A204.1 (cell line): ENCODE measurements at regions not wholly inside any gene's neighbourhood (a gene's known extent, or its start where the extent isn't known, plus 50 kb on each side); places are given as distances from the start of the nearest gene placed in this dataset.
"Not testable (repeated sequence)": the region's sequence is repeated elsewhere in the genome, so short reads cannot be mapped to it uniquely, and the experiment has no call there.

ENCODE experiments used
- FAIRE-seq: peaks from 2 replicates; lab custom pipeline; 2012; peaks lifted over from hg19 to GRCh38; lab: Jason Lieb, UNC

DNA sequence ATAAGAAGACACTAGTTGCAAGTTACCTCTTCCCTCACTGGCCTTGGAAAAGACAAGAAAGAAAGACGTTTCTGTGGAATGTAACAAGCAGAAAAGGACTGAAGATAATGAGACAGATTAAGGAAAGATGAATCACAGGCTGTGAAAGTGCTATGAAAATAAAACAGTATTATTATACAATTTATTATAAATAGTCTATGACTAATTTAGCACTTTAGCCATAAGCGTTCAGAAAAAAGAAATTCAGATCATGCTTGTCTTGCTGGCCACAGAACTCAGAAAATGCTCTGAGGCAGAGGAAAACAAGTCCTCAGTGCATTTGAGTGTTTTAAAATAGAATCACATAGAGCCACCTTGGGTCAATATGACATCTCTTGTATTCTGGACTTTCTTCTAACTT, 174.8 kb upstream of the NBPF9 start:
- not testable (repeated sequence) for FAIRE-seq

DNA sequence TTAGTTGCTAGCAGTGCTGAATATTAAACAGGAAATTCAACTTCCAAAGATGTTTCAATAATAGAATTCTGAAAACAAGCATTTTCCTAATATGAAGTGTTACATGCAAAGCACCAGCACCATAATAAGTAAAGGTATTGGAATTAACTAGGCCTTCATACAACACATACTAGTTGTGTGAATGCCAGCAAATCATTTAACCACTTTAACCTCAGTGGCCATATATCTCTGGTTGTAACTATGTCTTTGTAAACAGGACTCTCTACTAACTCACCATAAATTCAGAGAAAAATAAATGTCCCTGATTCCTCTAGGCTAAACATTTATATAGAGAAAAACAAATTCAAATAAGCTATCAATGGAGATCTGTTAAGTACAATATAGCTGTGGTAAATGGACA, 175.7 kb upstream of the NBPF9 start:
- FAIRE-seq: not testable (repeated sequence)

DNA sequence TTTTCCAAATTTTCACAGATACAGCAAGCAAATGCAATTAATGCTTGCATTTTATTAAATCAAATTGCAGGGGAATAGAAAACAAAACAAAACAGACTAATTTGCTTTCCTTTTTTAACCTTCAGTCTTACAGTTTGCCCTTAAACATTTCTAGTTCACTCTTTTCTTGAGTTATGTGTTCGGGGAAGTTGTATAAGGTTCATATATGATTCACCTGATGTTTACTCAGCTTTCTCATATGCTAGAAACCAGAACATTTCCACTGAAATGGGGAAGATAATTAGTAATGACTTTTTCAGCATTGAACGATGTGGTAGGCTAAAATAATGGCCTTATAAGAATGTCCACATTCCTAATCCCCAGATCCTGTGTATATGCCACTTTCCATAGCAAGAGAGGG, 176.2 kb upstream of the NBPF9 start:
- not testable (repeated sequence) for FAIRE-seq

DNA sequence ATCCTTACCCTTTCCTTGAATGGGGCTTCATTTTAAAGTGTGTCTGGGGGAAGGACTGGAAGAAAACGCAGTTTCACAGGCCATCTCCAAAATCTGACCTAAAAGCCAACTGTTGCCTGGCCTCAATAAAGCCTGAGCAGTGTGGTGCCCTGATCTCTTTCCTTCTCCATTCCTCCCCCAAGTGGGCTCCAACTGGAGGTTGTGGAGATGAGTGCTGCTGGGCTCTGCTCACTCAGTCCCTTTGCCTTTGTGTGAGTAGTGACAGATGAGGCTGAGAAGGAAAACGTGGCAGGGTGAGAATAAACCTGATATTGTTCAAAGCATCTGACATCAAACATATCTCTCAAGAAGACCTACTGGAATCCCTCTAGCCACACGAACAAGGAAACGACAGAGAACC, 181.4 kb upstream of the NBPF9 start:
- not testable (repeated sequence) for FAIRE-seq

- FAIRE-seq: not testable (repeated sequence)
Observed at GRCh38 chr1:149285205-149285604, 181.9 kb upstream of the NBPF9 start.

- not testable (repeated sequence) for FAIRE-seq
Observed at GRCh38 chr1:149285638-149286037, 182.3 kb upstream of the NBPF9 start.

DNA sequence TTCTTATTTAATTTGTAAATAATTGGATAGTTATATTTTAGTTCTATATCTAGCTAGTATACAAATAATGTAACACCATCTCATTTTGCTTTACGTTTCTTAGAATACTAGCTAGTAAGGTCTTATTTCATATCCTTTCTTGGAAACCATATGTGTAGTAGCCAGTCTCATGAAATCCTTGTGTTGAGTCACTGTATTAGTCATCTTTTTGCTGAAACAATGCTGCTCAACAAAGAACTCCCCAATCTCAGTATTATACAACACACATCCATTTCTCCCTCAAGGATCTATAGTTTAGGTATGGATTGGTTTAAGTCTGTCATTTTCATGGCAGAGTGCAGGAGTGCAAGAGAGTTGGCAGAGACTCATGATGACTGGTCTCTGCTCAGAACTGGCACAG, 185.2 kb upstream of the NBPF9 start:
- FAIRE-seq: not testable (repeated sequence)

- not testable (repeated sequence) for FAIRE-seq
Observed at GRCh38 chr1:149300478-149301218, 174.2 kb upstream of the NBPF19 start.

DNA sequence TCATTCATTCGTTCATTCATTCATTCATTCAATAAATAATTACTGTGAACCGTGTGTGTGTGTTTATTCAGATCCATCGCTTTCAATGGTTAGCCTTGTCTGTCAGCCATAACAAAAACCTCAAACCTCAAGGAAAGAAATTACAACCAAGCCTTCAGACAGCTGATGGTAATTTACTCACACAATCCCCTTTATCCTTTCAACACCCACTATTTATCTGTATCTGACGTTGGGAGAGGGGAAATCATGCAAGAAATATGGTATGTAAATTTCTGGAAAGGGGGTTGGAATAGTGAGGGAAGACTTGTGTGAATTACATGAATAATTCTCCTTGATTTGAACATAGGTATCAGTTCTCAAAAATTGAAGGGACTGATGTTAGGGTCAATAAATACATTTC, 173.6 kb upstream of the NBPF19 start:
- FAIRE-seq: not testable (repeated sequence)

GRCh38 chr1:149304796-149305195, 170.0 kb upstream of the NBPF19 start:
- not testable (repeated sequence) for FAIRE-seq

- not testable (repeated sequence) for FAIRE-seq
Observed at GRCh38 chr1:149307640-149308039, 167.2 kb upstream of the NBPF19 start.

DNA sequence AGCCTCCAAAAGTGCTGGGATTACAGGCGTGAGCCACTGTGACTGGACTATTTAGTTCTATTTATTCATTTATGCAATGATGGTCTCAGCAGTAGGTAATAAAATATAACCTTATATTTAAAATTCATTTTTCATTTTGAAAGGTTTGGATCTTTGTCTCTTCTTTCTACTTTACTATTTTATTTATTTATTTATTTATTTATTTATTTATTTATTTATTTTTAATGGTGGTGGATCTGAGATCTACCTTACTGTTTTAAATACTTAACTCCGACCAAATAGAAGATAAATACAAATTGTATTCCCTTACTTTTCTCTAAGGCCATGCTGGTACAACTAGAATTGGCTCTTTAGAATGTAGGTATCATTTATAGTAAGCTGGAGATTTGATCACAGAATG, 159.9 kb upstream of the NBPF19 start:
- peak; percentile 57 for FAIRE-seq

DNA sequence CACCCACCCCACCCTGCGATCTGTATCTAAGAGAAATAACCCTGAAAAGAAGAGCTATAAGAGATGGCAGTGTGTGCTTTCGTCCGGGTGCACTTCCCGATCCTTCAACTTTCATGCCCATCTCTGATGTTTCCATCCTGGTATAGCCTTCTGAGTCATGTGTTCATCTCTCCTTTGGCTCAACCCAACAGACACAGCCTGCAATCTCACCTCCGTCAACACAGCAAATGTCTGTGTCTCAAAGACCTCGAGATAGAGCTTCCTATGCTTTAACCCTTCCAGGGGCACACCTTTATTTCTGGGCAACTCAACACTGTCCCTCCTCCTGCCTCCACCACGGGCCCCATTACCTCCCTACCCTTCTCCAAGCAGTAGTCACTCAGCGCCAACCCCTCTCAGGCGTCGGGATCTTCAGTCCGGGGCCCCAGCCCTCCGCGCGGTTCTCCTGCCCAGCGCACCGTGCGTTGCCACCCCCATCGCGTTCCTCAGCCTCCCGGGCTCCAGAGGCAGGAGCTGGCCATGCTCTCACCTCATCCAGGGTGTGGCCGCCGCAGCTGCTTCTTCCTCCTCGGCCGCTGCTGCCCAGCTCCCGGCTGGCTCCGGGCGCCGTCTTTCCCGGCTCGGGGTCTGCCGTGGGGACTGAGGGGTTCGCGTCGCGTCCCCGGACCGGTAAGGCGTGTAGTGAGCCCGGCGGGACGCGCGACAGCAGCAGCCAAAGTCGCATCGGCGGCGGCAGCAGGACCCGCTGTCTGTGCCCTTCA, 153.7 kb upstream of the NBPF19 start:
- FAIRE-seq: not testable (repeated sequence)

DNA sequence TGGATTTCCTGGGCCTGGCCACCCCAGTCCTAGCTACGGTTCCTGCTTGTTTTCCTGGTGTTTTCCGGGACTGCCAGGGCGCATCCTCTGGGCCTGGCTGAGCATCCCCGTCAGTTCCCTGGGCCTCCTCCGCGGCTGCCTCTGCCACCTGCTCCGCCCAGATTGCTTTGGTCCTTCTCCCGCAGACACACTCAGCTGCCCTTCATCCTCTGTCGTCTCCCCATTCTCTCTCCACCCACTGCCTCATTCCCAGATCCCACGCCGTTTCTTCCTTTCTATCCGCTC, 153.2 kb upstream of the NBPF19 start:
- not testable (repeated sequence) for FAIRE-seq

DNA sequence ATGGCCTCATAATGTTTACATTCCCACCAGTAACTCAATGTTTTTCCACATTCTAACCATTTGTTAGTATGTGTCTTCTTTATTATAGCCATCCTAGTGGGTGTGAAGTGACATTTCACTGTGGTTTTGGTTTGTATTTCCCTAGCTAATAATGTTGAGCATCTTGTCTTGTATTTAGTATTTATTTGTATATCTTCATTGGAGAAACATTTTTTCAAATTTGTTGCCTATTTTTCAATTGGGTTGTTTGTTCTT, 144.8 kb upstream of the NBPF19 start:
- FAIRE-seq: not testable (repeated sequence)

DNA sequence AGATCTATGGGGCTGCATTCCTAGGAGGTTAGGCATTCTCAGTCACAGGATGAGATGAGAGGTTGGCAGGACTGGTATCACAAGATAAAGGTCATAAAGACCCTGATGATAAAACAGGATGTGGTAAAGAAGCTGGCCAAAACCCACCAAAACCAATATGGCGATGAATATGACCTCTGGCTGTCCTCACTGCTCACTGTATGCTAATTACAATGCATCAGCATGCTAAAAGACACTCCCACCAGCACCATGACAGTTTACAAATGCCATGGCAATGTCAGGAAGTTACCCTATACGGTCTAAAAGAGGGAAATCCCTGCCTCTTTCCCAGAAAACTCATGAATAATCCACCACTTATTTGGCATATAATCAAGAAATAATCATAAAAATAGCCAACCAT, 138.8 kb upstream of the NBPF19 start:
- not testable (repeated sequence) for FAIRE-seq

DNA sequence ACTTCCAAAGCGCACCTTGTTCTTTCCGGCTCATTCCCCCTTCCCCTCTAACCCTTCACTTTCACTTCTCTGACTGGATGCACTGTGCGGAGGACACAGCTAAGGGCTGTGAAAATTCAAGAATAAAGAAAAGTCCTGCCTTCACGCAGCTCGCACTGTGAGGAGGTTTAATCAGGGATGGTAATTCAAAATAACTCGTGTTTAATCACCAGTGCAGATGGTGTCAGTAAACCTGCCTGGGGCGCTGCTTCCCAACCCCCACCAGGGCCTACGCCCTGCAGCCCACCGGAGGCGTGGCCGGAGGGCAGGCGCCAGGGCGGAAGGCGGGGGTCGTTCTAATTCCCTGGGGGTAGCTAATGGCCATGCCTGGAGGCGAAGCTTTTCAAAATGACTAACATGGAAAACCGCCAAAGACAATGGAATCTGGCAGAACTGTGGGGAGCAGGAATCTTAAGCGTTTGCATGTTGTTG, 136.6 kb upstream of the NBPF19 start:
- not testable (repeated sequence) for FAIRE-seq

- not testable (repeated sequence) for FAIRE-seq
Observed at GRCh38 chr1:149338698-149339097, 136.1 kb upstream of the NBPF19 start.

GRCh38 chr1:149349448-149349847, 125.4 kb upstream of the NBPF19 start:
- FAIRE-seq: not testable (repeated sequence)

DNA sequence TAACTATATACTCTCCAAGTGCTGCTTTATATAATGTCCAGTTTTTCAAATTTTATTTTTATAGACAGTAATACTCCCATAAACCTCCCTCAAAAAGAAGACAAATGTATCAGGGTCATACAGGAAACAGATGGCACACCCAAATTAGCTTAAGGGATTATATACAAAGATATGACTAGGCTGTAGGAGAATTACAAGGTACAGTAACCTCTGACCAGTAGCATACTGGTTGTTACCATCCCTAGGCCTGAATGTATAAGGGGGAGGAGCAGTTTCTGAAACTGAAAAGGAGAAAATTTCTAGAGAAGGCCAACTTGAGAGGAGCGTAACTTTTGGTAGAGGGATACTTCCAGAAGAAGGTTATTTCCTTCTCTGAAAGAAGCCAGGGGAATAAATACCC, 122.6 kb upstream of the NBPF19 start:
- FAIRE-seq: not testable (repeated sequence)

GRCh38 chr1:149354579-149354978, 120.3 kb upstream of the NBPF19 start:
- FAIRE-seq: not testable (repeated sequence)

DNA sequence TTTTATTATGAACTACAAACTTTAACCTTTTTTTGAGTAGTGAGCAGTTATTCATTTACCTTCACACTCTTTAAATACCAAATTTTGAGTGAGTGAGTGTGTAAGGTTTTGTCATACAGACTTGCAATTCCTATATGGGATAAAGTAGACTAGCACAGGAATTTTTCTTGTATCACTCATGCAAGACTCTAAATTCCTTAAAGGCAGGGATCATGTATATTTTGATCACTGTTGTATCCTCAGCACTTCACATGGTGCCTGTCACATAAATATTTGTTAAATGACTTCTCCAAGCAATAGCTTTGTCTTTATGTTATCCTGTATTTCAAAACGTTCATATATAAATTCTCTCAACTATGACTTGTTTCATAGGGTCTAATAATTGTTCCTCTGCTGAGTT, 119.1 kb upstream of the NBPF19 start:
- FAIRE-seq: not testable (repeated sequence)

- not testable (repeated sequence) for FAIRE-seq
Observed at GRCh38 chr1:149356152-149356551, 118.7 kb upstream of the NBPF19 start.

GRCh38 chr1:149360351-149360750, 114.5 kb upstream of the NBPF19 start:
- FAIRE-seq: not testable (repeated sequence)
